ENCODE measurements at regions not wholly inside any gene's neighbourhood (a gene's known extent, or its start where the extent isn't known, plus 50 kb on each side); places are given as distances from the start of the nearest gene placed in this dataset.

DNA sequence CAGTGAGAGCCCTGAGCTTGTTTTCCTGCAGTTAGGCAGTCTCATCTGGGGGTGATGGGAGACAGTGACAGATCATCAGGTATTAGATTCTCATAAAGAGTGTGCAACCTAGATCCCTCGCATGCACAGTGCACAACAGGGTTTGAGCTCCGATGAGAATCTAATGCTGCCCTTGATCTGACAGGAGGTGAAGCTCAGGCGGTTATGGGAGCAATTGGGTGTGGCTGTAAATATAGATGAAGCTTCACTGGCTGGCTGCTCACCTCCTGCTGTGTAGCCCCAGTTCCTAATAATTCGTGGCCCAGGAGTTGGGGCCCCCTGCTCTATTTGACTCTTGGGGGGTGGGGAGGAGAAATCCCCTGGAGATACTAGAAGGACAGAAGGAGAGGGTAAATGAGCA, 309.4 kb upstream of the STT3B start:
- H3K36me3 ChIP-seq (ENCODE audit: control insufficient read depth, insufficient read depth, low read length): no peaks in the 10 kb centered on the region
- no peaks in the 10 kb centered on the region for H3K9me3 ChIP-seq (ENCODE audit: control insufficient read depth, insufficient read depth, low read length)
- no peak overlapping the region for H3K9ac ChIP-seq (ENCODE audit: low read depth, low read length)
- H3K4me1 ChIP-seq (ENCODE audit: control insufficient read depth, insufficient read depth, low read length): peaks cover 7% of the 10 kb centered on the region
- H3K27ac ChIP-seq (ENCODE audit: low read depth, low read length): no peak overlapping the region
- no peaks in the 10 kb centered on the region for H3K27me3 ChIP-seq (ENCODE audit: control insufficient read depth, insufficient read depth, low read length)
- no peak overlapping the region for H3K4me3 ChIP-seq (ENCODE audit: low read depth, low read length)

GRCh38 chr3:31224936-31225335, 307.8 kb upstream of the STT3B start:
- no peak overlapping the region for H3K27ac ChIP-seq (ENCODE audit: low read depth, low read length)

GRCh38 chr3:31225923-31226322, 306.8 kb upstream of the STT3B start:
- Histone ChIP-seq H3K4me1 (ENCODE audit: control insufficient read depth, insufficient read depth, low read length) (peaks cover 7% of the 10 kb centered on the region), H3K27me3 (ENCODE audit: control insufficient read depth, insufficient read depth, low read length) (no peaks in the 10 kb centered on the region), H3K4me3 (ENCODE audit: low read depth, low read length) (no peak overlapping the region), H3K9me3 (ENCODE audit: control insufficient read depth, insufficient read depth, low read length) (no peaks in the 10 kb centered on the region), H3K36me3 (ENCODE audit: control insufficient read depth, insufficient read depth, low read length) (no peaks in the 10 kb centered on the region), H3K9ac (ENCODE audit: low read depth, low read length) (no peak overlapping the region), H3K27ac (ENCODE audit: low read depth, low read length) (no peak overlapping the region)

More at GRCh38 chr3:31224936-31225335, 307.8 kb upstream of the STT3B start:
- Histone ChIP-seq H3K4me1 (ENCODE audit: control insufficient read depth, insufficient read depth, low read length) (peaks cover 7% of the 10 kb centered on the region), H3K9ac (ENCODE audit: low read depth, low read length) (no peak overlapping the region), H3K36me3 (ENCODE audit: control insufficient read depth, insufficient read depth, low read length) (no peaks in the 10 kb centered on the region), H3K9me3 (ENCODE audit: control insufficient read depth, insufficient read depth, low read length) (no peaks in the 10 kb centered on the region), H3K4me3 (ENCODE audit: low read depth, low read length) (no peak overlapping the region), H3K27me3 (ENCODE audit: control insufficient read depth, insufficient read depth, low read length) (no peaks in the 10 kb centered on the region)

DNA sequence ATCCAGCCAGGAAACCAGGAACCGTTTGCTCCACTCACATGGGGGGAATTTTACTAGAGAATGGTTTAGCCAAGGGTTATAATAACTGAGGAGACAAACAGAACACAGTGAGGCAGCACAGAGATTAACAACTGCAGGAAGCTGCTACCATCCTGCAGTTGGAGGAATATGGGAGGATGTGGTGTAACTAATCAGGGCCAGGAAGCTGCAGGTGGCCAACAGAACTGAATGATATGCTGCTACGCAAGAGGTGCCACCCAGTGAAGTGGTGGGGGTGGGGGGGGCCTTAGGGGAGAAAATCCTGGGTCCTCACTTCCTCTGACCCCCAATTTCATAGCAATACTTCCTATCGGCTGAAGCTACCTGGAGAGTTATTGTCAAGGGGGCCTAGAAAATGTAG, 306.4 kb upstream of the STT3B start:
- Histone ChIP-seq H3K4me3 (ENCODE audit: low read depth, low read length) (no peak overlapping the region), H3K27me3 (ENCODE audit: control insufficient read depth, insufficient read depth, low read length) (no peaks in the 10 kb centered on the region), H3K9me3 (ENCODE audit: control insufficient read depth, insufficient read depth, low read length) (no peaks in the 10 kb centered on the region), H3K27ac (ENCODE audit: low read depth, low read length) (no peak overlapping the region), H3K36me3 (ENCODE audit: control insufficient read depth, insufficient read depth, low read length) (no peaks in the 10 kb centered on the region), H3K4me1 (ENCODE audit: control insufficient read depth, insufficient read depth, low read length) (peaks cover 7% of the 10 kb centered on the region), H3K9ac (ENCODE audit: low read depth, low read length) (no peak overlapping the region)

DNA sequence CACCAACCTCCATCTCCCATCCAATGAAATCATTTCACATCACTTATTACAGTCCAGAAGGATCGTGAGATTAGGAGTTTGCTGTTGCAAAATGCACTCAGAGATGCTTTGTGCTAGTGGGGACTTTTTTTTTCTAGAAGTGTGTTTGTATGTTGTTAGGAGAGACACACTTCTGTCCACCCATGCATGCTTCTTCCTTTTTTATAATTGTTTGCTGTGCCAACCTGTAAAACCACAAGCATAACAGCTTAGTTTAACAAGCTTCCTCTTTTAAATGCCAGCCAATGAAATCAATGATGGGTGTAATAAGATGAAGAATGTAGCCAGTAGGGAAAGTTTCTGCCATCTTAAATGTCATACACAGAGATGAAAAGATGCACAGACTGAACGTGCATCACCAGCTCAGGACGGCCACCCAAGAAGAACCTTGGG, 305.6 kb upstream of the STT3B start:
- no peak overlapping the region for H3K9ac ChIP-seq (ENCODE audit: low read depth, low read length)
- H3K27me3 ChIP-seq (ENCODE audit: control insufficient read depth, insufficient read depth, low read length): no peaks in the 10 kb centered on the region
- peaks cover 7% of the 10 kb centered on the region for H3K4me1 ChIP-seq (ENCODE audit: control insufficient read depth, insufficient read depth, low read length)
- no peaks in the 10 kb centered on the region for H3K36me3 ChIP-seq (ENCODE audit: control insufficient read depth, insufficient read depth, low read length)
- no peak overlapping the region for H3K27ac ChIP-seq (ENCODE audit: low read depth, low read length)
- H3K4me3 ChIP-seq (ENCODE audit: low read depth, low read length): no peak overlapping the region
- H3K9me3 ChIP-seq (ENCODE audit: control insufficient read depth, insufficient read depth, low read length): no peaks in the 10 kb centered on the region

DNA sequence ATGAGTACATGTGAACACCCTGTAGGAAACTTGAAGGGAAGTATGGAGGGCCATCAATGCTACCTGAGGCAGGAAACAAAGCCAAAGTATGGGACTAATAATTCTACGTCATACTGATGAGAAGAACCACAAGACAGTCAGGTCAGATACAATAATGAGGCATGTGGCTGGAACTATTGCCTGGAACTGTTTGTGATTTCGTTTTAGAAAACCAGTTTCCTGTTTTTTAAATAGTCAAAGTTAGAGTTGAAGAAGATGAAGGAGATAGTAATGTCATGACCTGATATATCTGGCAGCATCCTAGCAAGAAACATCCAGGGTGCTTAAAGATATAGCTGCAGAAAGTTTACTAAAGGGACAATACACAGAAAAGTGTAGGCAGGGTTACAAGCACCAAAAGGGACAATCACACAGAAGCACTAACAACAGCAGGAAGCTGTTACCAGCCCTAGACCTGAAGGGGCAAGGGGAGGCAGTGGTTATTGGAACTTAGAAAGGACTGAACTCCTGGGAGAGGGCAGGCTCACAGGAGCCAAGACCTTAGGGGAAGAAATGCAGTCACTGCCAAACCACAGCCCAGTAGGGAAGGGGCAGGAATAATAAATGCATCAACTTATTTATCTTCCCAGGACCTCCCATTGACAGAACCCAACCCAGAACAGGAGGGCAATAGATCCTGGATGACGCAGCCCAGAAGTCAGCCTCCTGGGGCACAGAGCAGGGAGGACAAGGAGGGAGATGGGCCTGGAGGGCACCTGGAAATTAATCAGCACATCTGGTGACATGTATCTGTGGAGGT, 302.1 kb upstream of the STT3B start:
- peaks cover 2% of the 10 kb centered on the region; the same call in 1 of the 2 replicates for H3K4me1 ChIP-seq (ENCODE audit: control insufficient read depth, insufficient read depth, low read length)
- H3K36me3 ChIP-seq (ENCODE audit: control insufficient read depth, insufficient read depth, low read length): no peaks in the 10 kb centered on the region
- H3K27me3 ChIP-seq (ENCODE audit: control insufficient read depth, insufficient read depth, low read length): no peaks in the 10 kb centered on the region
- H3K27ac ChIP-seq (ENCODE audit: low read depth, low read length): no peak overlapping the region
- no peak overlapping the region for H3K9ac ChIP-seq (ENCODE audit: low read depth, low read length)
- no peaks in the 10 kb centered on the region for H3K9me3 ChIP-seq (ENCODE audit: control insufficient read depth, insufficient read depth, low read length)
- no peak overlapping the region for H3K4me3 ChIP-seq (ENCODE audit: low read depth, low read length)

GRCh38 chr3:31232055-31233025, 300.4 kb upstream of the STT3B start:
- Histone ChIP-seq H3K9ac (ENCODE audit: low read depth, low read length) (no peak overlapping the region), H3K36me3 (ENCODE audit: control insufficient read depth, insufficient read depth, low read length) (no peaks in the 10 kb centered on the region), H3K9me3 (ENCODE audit: control insufficient read depth, insufficient read depth, low read length) (no peaks in the 10 kb centered on the region), H3K4me3 (ENCODE audit: low read depth, low read length) (no peak overlapping the region), H3K4me1 (ENCODE audit: control insufficient read depth, insufficient read depth, low read length) (no peaks in the 10 kb centered on the region), H3K27me3 (ENCODE audit: control insufficient read depth, insufficient read depth, low read length) (no peaks in the 10 kb centered on the region), H3K27ac (ENCODE audit: low read depth, low read length) (no peak overlapping the region)

DNA sequence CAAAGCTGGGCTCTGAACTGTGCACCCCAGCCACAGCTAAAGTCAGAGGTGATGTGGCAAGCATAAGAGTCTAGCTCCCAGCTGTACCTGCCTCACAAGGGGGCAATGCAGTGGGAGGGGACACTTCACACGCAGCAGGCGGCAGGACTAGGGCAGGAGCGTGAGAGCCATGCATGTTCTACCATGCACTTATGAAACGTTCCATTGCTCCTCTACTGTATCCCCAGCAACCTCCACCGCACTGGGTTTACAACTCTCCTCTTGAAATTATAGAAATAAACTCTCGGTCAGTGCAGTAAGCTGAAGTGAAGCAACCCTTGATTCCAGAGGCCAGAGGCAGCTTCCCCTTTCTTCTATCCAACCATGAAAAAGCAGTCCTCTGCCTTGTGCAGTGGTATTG, 298.6 kb upstream of the STT3B start:
- Histone ChIP-seq H3K9ac (ENCODE audit: low read depth, low read length) (no peak overlapping the region), H3K4me3 (ENCODE audit: low read depth, low read length) (no peak overlapping the region), H3K4me1 (ENCODE audit: control insufficient read depth, insufficient read depth, low read length) (0 out of 2 replicates have a peak, but pooled peaks cover 5% of the 10 kb centered on the region), H3K9me3 (ENCODE audit: control insufficient read depth, insufficient read depth, low read length) (no peaks in the 10 kb centered on the region), H3K36me3 (ENCODE audit: control insufficient read depth, insufficient read depth, low read length) (no peaks in the 10 kb centered on the region), H3K27me3 (ENCODE audit: control insufficient read depth, insufficient read depth, low read length) (no peaks in the 10 kb centered on the region), H3K27ac (ENCODE audit: low read depth, low read length) (no peak overlapping the region)

- H3K27ac ChIP-seq (ENCODE audit: low read depth, low read length): no peak overlapping the region
- no peaks in the 10 kb centered on the region for H3K9me3 ChIP-seq (ENCODE audit: control insufficient read depth, insufficient read depth, low read length)
- 0 out of 2 replicates have a peak, but pooled peaks cover 5% of the 10 kb centered on the region for H3K4me1 ChIP-seq (ENCODE audit: control insufficient read depth, insufficient read depth, low read length)
- H3K4me3 ChIP-seq (ENCODE audit: low read depth, low read length): no peak overlapping the region
- no peaks in the 10 kb centered on the region for H3K36me3 ChIP-seq (ENCODE audit: control insufficient read depth, insufficient read depth, low read length)
- no peaks in the 10 kb centered on the region for H3K27me3 ChIP-seq (ENCODE audit: control insufficient read depth, insufficient read depth, low read length)
- H3K9ac ChIP-seq (ENCODE audit: low read depth, low read length): no peak overlapping the region
These were observed 297.5 kb upstream of the STT3B start for GRCh38 chr3:31235062-31235700.

DNA sequence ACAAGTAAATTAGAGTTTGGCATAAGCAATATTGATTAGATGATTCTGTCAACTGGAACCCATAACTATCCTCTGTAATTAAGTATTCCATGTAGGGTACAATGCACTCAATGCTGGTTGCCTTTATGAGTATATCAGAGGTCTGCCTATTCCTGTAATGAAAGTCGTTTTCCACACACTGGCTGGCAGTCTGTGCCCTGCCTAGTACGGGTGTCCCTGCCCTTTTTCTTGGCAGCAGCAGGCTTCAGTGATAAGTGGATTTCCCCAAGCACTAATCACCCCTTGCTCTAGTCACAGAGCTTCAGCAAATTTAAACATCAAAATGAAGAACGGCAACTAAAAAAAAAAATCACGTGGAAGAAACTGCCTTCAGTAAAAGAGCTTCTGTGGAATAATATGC, 294.8 kb upstream of the STT3B start:
- Histone ChIP-seq H3K27ac (ENCODE audit: low read depth, low read length) (no peak overlapping the region), H3K27me3 (ENCODE audit: control insufficient read depth, insufficient read depth, low read length) (no peaks in the 10 kb centered on the region), H3K9ac (ENCODE audit: low read depth, low read length) (no peak overlapping the region), H3K36me3 (ENCODE audit: control insufficient read depth, insufficient read depth, low read length) (no peaks in the 10 kb centered on the region), H3K4me3 (ENCODE audit: low read depth, low read length) (no peak overlapping the region), H3K9me3 (ENCODE audit: control insufficient read depth, insufficient read depth, low read length) (no peaks in the 10 kb centered on the region), H3K4me1 (ENCODE audit: control insufficient read depth, insufficient read depth, low read length) (peaks cover 16% of the 10 kb centered on the region)

All from HUES48 (cell line).